ENCODE measurements at regions not wholly inside any gene's neighbourhood (a gene's known extent, or its start where the extent isn't known, plus 50 kb on each side); places are given as distances from the start of the nearest gene placed in this dataset.

DNA sequence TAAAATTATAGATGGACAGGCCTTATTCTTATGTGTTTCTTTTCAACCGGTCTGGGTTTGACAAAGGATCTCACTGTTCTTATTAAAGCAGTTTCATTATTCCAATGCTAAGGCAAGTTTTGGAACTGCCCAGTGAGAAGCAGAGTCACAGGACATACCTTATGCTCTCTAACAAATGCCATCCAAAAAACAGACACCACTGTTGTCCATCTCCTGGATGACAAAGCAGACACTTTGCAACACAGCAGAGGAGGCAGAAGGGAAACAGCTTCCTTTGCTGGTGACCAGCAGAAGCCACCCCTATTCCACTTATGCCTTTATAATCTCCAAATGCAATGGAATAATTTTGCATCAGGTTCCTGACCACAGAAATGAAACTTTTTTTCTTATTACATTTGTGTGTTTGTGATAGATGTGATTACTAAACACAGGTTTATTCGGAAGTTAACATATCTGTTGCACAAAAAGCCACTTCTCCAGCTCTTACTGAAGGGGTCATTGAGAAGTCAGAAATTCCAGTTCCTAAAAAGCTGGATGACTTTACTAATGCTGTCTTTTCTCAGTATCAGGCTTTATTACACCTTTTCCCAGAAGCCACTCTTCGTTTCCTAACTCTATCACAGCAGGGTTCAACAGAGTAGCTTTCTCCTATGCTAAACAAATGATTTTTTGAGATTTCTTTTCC lies 115.6 kb downstream of the BTG1 start:
- Histone ChIP-seq H3K4me3 (peak overlapping the region in 1 of 12 donors; percentile 9), H3K4me1 (peaks cover 0 to 65% (median 20%) of the 10 kb centered on the region in 12 donors), H3K27me3 (no peaks in the 10 kb centered on the region), H3K27ac (peak overlapping the region in 11 of 12 donors; percentile 8 to 82 (median 64)), H3K9me3 (no peaks in the 10 kb centered on the region), H3K36me3 (no peaks in the 10 kb centered on the region)
- ATAC-seq (peak in 1 of 4 donors; percentile 8), DNase-seq (no peak)
- intact Hi-C loops (cut with DNase I), result loop anchor here in 3 of 10 donors (5.0 to 10.0 kb wide), 3 partner anchors 38 to 215 kb away; no protein-coding TSS in a partner anchor
- 76 to 86% (median 80%) methylated on average over 3 of the region's 3 CpGs for WGBS, 4 donors
- TF ChIP-seq CTCF (IDR thresholded peaks at IDR 0.05) (no peak), POLR2A (IDR thresholded peaks at IDR 0.05) (no peak)

DNA sequence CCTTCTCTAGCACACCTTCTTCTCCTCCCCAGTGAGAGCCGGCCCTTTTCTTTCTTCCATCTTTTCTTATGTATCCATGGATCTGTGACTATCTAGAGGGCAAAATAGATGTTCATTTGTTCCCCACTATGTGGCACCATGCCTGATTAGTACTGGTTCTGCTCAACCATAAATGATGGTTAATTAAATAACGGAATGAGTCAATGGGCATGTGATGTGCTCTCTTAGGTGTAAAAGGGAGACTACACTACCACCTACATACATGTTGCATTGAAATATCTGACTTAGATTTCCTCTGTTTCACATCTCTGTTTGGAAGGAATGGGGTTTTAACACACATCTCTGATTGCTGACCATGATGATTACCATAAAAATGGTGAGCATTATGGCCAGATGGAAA lies 116.5 kb downstream of the BTG1 start:
- Histone ChIP-seq H3K4me1 (peaks cover 0 to 56% (median 16%) of the 10 kb centered on the region in 12 donors), H3K9me3 (no peaks in the 10 kb centered on the region), H3K36me3 (no peaks in the 10 kb centered on the region), H3K27ac (peak overlapping the region in 2 of 12 donors; percentile 78 to 82), H3K27me3 (no peaks in the 10 kb centered on the region), H3K4me3 (no peak overlapping the region)
- intact Hi-C loops (cut with DNase I), result loop anchor here in 1 of 10 donors (5.0 kb wide), 1 partner anchor 37 kb away; no protein-coding TSS in a partner anchor
- TF ChIP-seq CTCF (IDR thresholded peaks at IDR 0.05) (no peak), POLR2A (IDR thresholded peaks at IDR 0.05) (no peak)
- WGBS, 4 donors, result 97 to 98% (median 98%) methylated on average over 2 of the region's 2 CpGs
- no peak for DNase-seq
- no peak for ATAC-seq

DNA sequence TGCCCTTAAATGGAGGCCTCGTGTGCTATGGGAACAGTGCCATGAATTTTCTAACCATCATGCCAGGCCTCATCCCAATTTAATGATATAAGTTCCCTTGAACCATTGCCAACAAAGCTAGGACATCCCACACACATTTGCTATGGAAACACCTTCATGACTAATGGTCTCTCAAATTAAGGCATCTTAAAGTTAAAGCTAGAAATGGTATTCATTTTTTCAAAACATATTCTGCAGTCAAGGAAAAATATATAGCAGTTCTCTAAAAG lies 117.3 kb downstream of the BTG1 start:
- intact Hi-C loops (cut with DNase I), result loop anchor here in 1 of 10 donors (5.0 kb wide), 1 partner anchor 36 kb away; no protein-coding TSS in a partner anchor
- peak overlapping the region in 2 of 12 donors; percentile 78 to 82 for H3K27ac ChIP-seq
- no peaks in the 10 kb centered on the region for H3K9me3 ChIP-seq
- no peaks in the 10 kb centered on the region for H3K27me3 ChIP-seq
- no peaks in the 10 kb centered on the region for H3K36me3 ChIP-seq
- DNase-seq (no peak), ATAC-seq (no peak)
- no peak overlapping the region for H3K4me3 ChIP-seq
- H3K4me1 ChIP-seq, result peaks cover 0 to 54% (median 16%) of the 10 kb centered on the region in 12 donors
- TF ChIP-seq CTCF (IDR thresholded peaks at IDR 0.05) (no peak), POLR2A (IDR thresholded peaks at IDR 0.05) (no peak)
- 22 to 26% (median 23%) methylated on average over 1 of the region's 1 CpG for WGBS, 4 donors

DNA sequence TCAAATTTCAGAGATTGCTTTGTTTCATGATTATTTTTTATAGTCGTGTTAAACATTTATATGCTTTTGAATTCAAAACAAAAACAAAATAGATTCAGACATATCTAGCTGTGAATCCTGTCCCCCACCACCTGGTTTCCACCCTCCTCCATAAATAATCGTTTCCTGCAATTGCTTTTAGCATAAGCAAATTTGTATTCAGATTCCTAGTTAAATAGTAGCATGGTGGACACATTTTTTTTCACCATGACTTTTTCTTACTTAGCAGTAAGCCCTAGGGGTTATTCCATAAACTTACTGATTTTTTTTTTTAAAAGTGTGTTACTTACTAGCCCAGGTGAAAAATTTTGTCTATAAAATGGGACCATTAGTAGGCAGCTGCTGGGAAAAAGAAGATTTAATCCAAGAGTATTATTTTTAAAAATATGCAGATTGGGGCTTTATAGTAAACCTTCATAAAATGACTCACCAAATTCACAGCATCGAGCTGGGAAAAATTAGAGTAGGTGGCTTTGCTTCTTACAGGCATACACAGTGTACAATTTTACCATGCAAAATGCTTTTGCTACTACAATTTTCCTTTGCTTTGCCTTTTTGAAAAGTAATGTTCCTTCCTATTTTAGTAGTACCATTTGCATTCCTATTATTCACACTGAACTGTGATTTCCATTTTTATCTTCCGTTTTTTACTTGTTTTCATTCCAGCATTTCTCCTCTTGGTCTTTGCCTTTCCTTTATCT lies 117.8 kb downstream of the BTG1 start:
- 73 to 80% (median 79%) methylated on average over 4 of the region's 4 CpGs for WGBS, 4 donors
- DNase-seq (no peak), ATAC-seq (no peak)
- TF ChIP-seq CTCF (IDR thresholded peaks at IDR 0.05) (no peak), POLR2A (IDR thresholded peaks at IDR 0.05) (no peak)
- no peaks in the 10 kb centered on the region for H3K27me3 ChIP-seq
- H3K4me1 ChIP-seq, result peaks cover 0 to 49% (median 16%) of the 10 kb centered on the region in 12 donors
- intact Hi-C loops (cut with DNase I), result loop anchor here in 1 of 10 donors (5.0 kb wide), 1 partner anchor 36 kb away; no protein-coding TSS in a partner anchor
- no peaks in the 10 kb centered on the region for H3K9me3 ChIP-seq
- H3K27ac ChIP-seq, result peak overlapping the region in 1 of 12 donors; percentile 82
- no peaks in the 10 kb centered on the region for H3K36me3 ChIP-seq
- no peak overlapping the region for H3K4me3 ChIP-seq

Data from heart left ventricle (tissue), 16 donors.